ENCODE measurements at regions not wholly inside any gene's neighbourhood (a gene's known extent, or its start where the extent isn't known, plus 50 kb on each side); places are given as distances from the start of the nearest gene placed in this dataset.

GRCh38 chr11:15757048-15757698 is 599.2 kb downstream of the SOX6 start:
- no peak overlapping the region for H3K4me3 ChIP-seq (ENCODE audit: low read depth, low read length)
- DNase-seq (ENCODE audit: low read depth): no peak
- TF ChIP-seq, protein P1, sequence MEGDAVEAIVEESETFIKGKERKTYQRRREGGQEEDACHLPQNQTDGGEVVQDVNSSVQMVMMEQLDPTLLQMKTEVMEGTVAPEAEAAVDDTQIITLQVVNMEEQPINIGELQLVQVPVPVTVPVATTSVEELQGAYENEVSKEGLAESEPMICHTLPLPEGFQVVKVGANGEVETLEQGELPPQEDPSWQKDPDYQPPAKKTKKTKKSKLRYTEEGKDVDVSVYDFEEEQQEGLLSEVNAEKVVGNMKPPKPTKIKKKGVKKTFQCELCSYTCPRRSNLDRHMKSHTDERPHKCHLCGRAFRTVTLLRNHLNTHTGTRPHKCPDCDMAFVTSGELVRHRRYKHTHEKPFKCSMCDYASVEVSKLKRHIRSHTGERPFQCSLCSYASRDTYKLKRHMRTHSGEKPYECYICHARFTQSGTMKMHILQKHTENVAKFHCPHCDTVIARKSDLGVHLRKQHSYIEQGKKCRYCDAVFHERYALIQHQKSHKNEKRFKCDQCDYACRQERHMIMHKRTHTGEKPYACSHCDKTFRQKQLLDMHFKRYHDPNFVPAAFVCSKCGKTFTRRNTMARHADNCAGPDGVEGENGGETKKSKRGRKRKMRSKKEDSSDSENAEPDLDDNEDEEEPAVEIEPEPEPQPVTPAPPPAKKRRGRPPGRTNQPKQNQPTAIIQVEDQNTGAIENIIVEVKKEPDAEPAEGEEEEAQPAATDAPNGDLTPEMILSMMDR (IDR thresholded peaks at IDR 0.05; ENCODE audit: control insufficient read depth, extremely low read depth, insufficient read depth): no peak

- TF ChIP-seq, protein P1 (IDR thresholded peaks at IDR 0.05; ENCODE audit: control insufficient read depth, extremely low read depth, insufficient read depth): no peak
- DNase-seq (ENCODE audit: low read depth): no peak
- no peak overlapping the region for H3K4me3 ChIP-seq (ENCODE audit: low read depth, low read length)
These were observed 597.4 kb downstream of the SOX6 start for GRCh38 chr11:15758857-15759465.

DNA sequence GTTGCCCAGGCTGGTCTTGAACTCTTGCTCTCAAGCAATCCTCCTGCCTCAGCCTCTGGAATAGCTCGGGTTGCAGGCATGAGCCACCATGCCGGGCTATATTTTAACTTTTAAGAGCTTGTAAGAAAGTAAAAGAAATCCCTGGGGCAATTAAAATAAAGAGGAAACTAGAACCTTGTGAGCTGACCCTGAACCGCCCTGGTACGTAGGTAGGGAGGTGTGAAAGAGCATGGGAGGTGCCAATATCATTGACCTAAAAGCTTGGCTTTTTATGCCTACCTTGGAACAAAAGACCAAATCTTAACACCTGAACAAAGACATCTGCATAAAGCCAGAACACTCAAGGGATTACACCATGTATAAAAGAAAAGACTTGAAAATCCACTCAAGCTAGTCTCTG is 595.1 kb downstream of the SOX6 start:
- no peak for DNase-seq (ENCODE audit: low read depth)
- no peak overlapping the region for H3K4me3 ChIP-seq (ENCODE audit: low read depth, low read length)
- TF ChIP-seq, protein P1 (IDR thresholded peaks at IDR 0.05; ENCODE audit: control insufficient read depth, extremely low read depth, insufficient read depth): no peak

GRCh38 chr11:15764326-15764725 is 592.0 kb downstream of the SOX6 start:
- TF ChIP-seq, protein P1 (IDR thresholded peaks at IDR 0.05; ENCODE audit: control insufficient read depth, extremely low read depth, insufficient read depth): no peak
- H3K4me3 ChIP-seq (ENCODE audit: low read depth, low read length): no peak overlapping the region
- DNase-seq (ENCODE audit: low read depth): no peak

GRCh38 chr11:15764948-15765347 is 591.4 kb downstream of the SOX6 start:
- no peak overlapping the region for H3K4me3 ChIP-seq (ENCODE audit: low read depth, low read length)
- TF ChIP-seq, protein P1 (IDR thresholded peaks at IDR 0.05; ENCODE audit: control insufficient read depth, extremely low read depth, insufficient read depth): peak; percentile 10; the same call in 1 of the 2 replicates
- peak; percentile 62 for DNase-seq (ENCODE audit: low read depth)

DNA sequence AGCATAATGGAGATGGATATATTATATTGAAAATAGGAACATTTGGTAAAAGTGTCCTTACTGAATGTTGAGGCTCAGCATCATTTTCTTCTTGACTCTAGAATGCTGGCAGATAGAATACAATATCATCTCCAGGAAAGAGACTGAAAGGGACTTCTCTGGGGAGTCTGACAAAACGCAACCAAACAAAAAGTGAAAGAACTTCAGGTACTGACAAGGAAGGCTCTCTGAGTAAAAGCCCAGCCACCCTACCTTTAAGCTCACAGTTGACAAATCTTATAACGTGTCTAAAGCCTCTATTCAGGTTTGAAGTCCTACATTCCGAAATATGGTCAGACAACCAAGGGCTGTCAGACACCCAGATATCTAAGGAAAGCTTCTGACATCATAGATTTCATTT is 590.8 kb downstream of the SOX6 start:
- TF ChIP-seq, protein P1 (IDR thresholded peaks at IDR 0.05; ENCODE audit: control insufficient read depth, extremely low read depth, insufficient read depth): no peak
- DNase-seq (ENCODE audit: low read depth): no peak
- no peak overlapping the region for H3K4me3 ChIP-seq (ENCODE audit: low read depth, low read length)

- DNase-seq (ENCODE audit: low read depth): no peak
- H3K4me3 ChIP-seq (ENCODE audit: low read depth, low read length): no peak overlapping the region
- TF ChIP-seq, protein P1 (IDR thresholded peaks at IDR 0.05; ENCODE audit: control insufficient read depth, extremely low read depth, insufficient read depth): no peak
These were observed 588.0 kb downstream of the SOX6 start for GRCh38 chr11:15768321-15768720.
